H1 (cell line): ENCODE measurements at regions not wholly inside any gene's neighbourhood (a gene's known extent, or its start where the extent isn't known, plus 50 kb on each side); places are given as distances from the start of the nearest gene placed in this dataset.

Experiments
- ATF3 ChIP-seq: IDR thresholded peaks from 2 replicates; pipeline ENCODE4 v1.6.1; 2011; ENCODE audit warnings: low read depth, mild to moderate bottlenecking, low read length; ENCODE audit not compliant: insufficient read depth
- CBX8 ChIP-seq: fragments of 300-800, 300-1000 bp; sonication (generic); IDR thresholded peaks from 2 replicates; pipeline ENCODE4 v1.7.1; 2016; ENCODE audit warnings: low read depth, low read length, borderline replicate concordance
- FOSL1 ChIP-seq: IDR thresholded peaks from 2 replicates; pipeline ENCODE4 v1.6.1; 2011; ENCODE audit warnings: mild to moderate bottlenecking, low read depth, low read length, moderate library complexity; ENCODE audit not compliant: insufficient read depth
- GABPA ChIP-seq: IDR thresholded peaks from 2 replicates; pipeline ENCODE4 v1.6.1; 2011; ENCODE audit warnings: mild to moderate bottlenecking, low read length, moderate library complexity, borderline replicate concordance; ENCODE audit not compliant: insufficient read depth
- GTF2F1 ChIP-seq: IDR thresholded peaks from 2 replicates; pipeline ENCODE4 v1.6.1; 2012; ENCODE audit warnings: low read depth, low read length, improper control_type of control experiment, borderline replicate concordance
- NRF1 ChIP-seq: IDR thresholded peaks from 2 replicates; pipeline ENCODE4 v1.6.1; 2011; ENCODE audit warnings: mild to moderate bottlenecking, low read depth, low read length, improper control_type of control experiment
- POLR2A ChIP-seq, 2 experiments: IDR thresholded peaks; 1 replicate in 1 of 2; 2 replicates in 1 of 2; pipeline ENCODE4 v1.6.1; 2011; ENCODE audit warnings: low read depth in 2 of 2, low read length in 2 of 2, mild to moderate bottlenecking in 2 of 2; ENCODE audit errors: control extremely low read depth in 1 of 2
- POLR2AphosphoS5 ChIP-seq: IDR thresholded peaks from 2 replicates; pipeline ENCODE4 v1.6.1; 2011; ENCODE audit warnings: low read depth, low read length
- RXRA ChIP-seq: IDR thresholded peaks from 2 replicates; pipeline ENCODE4 v1.6.1; 2011; ENCODE audit warnings: low read depth, mild to moderate bottlenecking, low read length, moderate library complexity; ENCODE audit not compliant: insufficient read depth
- SP4 ChIP-seq: IDR thresholded peaks from 2 replicates; pipeline ENCODE4 v1.6.1; 2012; ENCODE audit warnings: low read length, inconsistent platforms
- SUZ12 ChIP-seq: fragments of 200-600 bp; sonication (generic); IDR thresholded peaks from 2 replicates; pipeline ENCODE4 v1.6.1; 2012; ENCODE audit warnings: mild to moderate bottlenecking, inconsistent platforms, low read length, moderate library complexity, mixed read lengths
- TCF12 ChIP-seq: IDR thresholded peaks from 2 replicates; pipeline ENCODE4 v1.6.1; 2011; ENCODE audit warnings: low read depth, mild to moderate bottlenecking, low read length
- TEAD4 ChIP-seq: IDR thresholded peaks from 2 replicates; pipeline ENCODE4 v1.6.1; 2012; ENCODE audit warnings: low read depth, low read length, inconsistent platforms, mixed read lengths

GRCh38 chr11:42407341-42407740, 904.5 kb upstream of the API5 start (continued):
- TF ChIP-seq RXRA (no peak), ATF3 (no peak), POLR2A (IDR thresholded peaks at IDR 0.05; ENCODE audit: control extremely low read depth in 1 of 2, low read depth in 2 of 2, low read length in 2 of 2) (no peak), SUZ12 (no peak), NRF1 (no peak), POLR2AphosphoS5 (no peak), TCF12 (peak; percentile 77; the same call in 1 of the 2 replicates), TEAD4 (no peak; the same call in 1 of the 2 replicates), GABPA (no peak), FOSL1 (no peak), GTF2F1 (no peak), SP4 (no peak), CBX8 (no peak)
